ENCODE measurements at regions not wholly inside any gene's neighbourhood (a gene's known extent, or its start where the extent isn't known, plus 50 kb on each side); places are given as distances from the start of the nearest gene placed in this dataset.
"Not testable (repeated sequence)": the region's sequence is repeated elsewhere in the genome, so short reads cannot be mapped to it uniquely, and the experiment has no call there.

DNA sequence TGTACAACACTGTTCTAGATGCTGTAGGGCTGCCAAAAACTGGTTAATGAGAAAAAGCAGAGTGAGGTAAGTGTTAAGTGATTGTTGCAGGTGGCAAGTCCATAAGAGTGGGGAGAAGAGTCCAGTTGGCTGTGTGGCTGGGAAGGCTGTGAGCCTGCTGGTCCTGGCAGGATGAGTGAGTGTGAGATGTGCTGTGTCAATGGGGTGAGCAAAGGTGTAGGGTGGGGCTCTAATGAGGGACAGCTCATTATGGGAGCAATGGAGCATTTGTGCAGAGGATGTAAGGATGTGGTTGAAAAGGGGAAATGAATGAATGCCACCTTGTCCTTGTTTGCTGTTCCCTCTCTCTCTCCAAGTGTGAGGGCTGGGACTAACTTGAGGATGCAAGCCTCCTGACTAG lies 145.3 kb upstream of the ROPN1 start:
- DNase-seq (ENCODE audit: low read depth in 2 of 2), result no peak

DNA sequence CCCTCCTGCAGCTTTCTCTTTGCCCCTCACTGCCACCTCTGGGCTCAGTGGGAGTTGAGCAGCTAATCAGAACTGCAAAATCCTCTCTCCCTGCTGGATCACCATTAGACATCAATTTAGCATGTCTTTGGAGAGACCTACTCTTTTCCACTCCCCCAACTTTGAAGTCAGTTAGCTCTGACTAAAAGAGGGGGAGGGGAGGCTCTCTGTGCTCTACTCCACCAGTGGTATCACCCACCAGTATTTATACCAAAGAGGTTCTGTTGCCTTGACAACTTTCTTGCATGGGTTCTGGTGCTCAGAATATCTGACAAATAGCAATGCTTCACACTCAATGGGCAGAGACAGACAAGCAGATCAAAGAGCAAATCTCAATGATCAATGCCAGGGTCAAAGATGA lies 146.2 kb upstream of the ROPN1 start:
- no peak for DNase-seq (ENCODE audit: low read depth in 2 of 2)

DNA sequence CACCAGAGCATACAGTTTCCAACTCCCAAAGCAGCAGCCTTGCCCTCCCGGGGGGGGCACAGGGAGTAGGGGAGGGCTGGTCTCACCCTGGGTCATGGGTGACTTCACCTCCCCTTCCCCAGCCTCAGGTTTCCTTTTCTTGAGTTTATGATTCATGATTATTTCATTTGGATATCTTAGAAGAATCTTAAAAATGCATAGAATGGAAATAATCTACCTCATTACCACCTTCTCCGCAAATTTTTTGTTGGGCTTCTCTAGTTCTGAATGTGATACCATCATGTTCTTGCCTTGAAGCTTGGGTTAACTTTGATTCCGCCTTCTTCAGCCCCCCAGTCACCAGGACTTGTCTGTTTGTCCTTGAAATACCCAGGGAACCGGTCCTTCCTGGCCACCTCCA lies 148.8 kb upstream of the ROPN1 start:
- DNase-seq (ENCODE audit: low read depth in 2 of 2), result no peak

DNA sequence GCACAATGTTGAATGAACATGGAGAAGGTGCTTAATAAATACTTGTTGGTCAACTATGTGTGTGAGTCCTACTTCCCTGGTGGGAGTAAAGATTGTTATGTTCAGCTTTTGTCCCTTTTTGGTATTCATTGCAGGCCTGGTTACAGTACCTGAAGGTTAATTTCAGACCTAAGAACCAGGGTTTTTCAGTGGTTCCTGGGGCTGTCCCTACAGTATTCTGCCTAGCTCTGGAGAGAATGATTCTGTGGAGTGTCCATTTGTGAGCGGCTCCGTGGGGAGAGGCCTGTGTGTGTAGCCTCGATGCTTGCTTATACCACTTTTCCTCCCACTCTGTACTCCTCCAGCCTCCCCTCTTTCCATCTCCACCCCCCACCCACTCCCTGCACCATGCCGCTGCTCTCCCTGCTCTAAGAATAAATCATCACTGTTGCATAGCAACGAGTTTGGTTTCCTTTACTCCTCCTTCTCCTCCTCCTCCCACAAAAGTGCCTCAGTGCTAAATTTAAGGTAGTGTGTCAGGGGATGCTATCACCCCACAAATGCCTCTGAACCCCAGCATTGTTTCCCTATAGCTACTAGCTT lies 150.6 kb upstream of the ROPN1 start:
- no peak for DNase-seq (ENCODE audit: low read depth in 2 of 2)

DNA sequence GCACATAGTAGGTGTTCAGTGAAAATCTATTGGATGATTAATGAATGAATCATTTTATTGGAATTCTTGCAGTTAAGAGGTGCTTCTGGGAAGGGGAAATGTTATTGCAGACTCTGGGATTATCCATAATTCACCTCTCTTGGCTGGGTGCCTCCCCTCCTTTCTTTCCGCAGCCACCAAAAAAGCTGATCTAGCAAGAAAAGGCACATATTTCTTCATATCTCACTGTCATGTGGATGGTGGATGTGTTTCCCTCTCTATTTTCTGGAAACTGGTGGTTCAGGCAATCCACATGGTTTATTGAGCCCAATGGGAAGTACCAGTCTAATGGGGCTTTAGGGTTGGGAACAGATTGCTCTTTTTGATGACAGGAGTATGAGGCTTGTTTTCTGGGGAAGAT lies 151.1 kb upstream of the ROPN1 start:
- no peak for DNase-seq (ENCODE audit: low read depth in 2 of 2)

DNA sequence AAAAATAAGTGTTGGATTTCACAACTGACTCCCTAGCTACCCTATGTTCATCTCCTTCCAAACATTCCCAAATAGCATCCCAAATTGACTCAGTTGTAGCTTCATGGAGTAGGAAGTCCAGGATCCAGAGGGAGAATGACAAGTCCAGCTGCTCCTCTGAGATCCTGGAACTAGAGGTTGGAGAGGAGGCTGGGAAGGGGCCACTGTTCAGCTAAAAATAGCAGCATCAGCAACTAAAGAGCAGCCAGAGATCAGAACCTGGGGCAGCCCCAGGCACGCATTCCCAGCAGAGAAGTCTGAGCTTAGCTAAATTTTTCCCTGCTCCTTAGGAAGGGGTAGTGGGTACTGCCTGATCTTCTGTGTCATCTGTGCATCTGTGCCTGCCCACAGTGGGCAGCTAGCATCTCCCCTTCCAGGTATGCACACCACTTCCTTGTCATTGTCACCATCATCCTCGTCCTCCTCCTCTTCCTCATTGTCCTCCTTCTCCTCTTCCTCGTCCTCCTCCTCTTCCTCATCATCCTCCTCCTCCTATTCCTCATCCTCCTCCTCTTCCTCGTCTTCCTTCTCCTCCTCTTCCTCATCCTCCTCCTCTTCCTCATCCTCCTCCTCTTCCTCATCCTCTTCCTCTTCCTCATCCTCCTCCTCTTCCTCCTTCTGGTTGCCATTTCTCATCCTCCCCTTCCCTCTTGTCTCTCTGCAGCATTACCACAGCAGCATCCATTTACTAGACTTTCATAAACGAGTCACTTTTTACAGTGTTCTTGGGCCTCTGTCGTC lies 152.3 kb upstream of the ROPN1 start:
- no peak for DNase-seq (ENCODE audit: low read depth in 2 of 2)

DNA sequence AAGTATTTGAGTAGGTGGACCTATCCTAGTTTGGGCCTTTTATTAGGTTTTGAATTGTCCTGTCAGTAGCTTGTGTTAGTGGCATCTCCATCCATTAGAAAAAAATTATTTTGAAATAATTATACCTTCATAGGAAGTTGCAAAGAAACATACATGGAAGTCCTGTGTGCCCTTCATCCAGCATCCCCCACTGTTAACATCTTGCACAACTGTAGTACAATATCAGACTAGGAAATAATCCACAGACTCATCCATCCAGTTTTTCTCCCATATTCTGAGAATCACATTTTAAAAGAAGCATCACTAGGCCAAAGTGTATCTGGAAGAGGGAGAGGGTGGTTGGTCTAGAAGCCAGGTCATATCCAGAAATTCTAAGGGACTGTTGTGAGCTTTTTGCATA lies 155.5 kb upstream of the ROPN1 start:
- DNase-seq (ENCODE audit: low read depth in 2 of 2), result no peak

DNA sequence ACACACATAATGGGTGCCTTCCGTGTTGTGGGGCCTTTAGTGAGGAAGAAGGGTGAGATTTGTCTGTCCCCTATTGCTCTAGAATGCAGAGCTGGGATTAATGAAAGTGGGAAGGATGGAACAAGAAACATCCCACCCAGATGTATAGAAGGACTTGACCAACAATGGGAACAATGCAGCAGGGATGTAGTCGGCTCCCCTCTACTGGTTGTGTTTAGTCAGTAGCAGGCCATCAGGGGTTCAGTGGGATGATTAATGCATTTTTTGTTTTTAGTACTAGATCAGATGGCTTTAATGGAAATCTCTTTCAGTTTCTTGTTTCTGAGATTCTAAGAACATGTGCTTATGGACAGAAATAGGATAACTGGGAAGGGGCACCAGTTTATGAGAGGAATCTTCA lies 156.0 kb upstream of the ROPN1 start:
- no peak for DNase-seq (ENCODE audit: low read depth in 2 of 2)

DNA sequence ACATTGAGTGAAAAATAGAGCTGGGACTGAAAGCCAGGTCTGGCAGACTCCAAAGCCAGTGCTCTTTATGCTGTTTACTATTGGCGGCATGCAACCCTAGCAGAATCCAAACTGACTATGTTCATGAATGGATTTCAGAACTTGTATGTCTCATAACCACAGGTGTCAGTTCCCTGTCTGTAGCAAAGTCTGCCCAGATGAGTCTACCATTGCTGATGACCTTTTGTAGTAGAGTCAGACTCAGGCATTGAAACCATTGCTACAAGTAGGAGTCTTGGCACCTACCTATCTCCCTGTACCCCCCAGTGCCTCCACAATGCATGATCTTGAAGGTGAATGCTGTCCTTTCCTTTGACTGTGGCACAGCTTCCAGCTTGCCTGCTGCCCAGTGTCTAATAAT lies 157.2 kb upstream of the ROPN1 start:
- DNase-seq (ENCODE audit: low read depth in 2 of 2), result no peak

DNA sequence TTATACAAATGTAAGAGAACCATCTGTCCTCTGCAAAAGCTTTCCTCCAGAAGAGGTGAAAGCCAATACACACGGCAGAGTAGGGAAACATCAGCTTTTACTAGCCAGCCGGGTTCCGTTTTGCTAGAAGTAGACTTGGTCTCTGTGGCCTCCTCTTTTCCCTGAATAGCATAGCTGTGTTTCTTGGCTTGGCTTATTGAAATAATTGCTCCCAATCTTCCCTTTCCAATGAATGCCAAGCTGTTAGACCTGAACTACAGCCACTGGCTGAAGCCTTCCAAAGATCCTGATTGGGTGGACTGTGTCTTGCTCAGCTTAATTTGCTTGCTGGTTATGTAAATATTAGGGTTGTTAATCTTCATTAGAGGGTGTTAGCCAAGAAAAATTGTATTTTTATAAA lies 157.8 kb upstream of the ROPN1 start:
- no peak for DNase-seq (ENCODE audit: low read depth in 2 of 2)

DNA sequence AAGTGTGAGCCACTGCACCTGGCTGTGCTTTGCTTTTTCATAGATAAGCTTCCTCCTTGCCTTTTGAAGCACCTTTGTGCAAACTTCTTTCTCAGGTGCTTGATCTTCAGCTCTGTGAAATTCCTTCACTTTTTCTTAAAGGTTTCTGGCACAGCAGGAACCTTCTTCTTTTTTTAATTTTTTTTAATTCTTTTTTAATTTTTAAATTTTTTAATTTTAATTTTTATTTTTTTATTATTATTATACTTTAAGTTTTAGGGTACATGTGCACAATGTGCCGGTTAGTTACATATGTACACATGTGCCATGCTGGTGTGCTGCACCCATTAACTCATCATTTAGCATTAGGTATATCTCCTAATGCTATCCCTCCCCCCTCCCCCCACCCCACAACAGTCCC lies 161.0 kb upstream of the ROPN1 start:
- not testable (repeated sequence) for DNase-seq (ENCODE audit: low read depth in 2 of 2)

DNA sequence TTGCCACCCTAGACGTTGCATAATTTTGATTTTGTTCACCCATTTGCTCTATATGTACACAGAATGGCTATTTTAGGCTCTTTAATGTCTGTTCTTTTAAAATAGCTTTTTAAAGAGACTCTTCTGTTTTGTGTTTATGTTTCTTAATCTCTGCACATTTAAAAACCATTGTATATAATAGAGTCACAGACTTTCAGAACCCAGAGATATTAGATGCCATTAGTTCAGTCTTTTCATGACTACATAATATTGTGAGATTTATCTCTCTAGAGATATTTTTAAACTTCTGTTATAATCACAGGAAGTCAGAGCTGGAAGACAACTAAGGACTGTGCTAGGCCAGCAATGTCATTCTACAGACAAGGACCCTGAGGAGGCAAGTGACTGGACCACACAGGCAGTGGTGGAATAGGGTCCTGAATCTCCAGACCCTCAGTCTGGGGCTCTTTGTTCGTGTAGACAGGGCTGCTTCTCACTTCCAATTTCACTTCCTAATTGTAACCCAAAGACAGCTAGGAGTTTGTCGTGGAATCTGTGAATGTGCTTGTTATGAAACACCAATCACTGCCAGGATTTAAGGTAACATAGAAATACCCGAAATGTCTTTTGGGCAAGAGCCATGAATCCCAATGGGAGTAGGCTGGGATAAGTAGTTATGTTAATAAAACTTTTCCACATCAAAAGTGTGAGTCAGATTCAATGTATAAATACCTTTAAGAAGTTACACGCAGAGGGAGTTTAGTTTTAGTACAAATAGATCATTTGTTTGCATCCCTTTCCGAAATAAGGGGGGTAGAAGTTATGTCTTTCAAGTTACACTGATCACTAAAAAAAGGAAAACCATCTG lies 165.2 kb upstream of the ROPN1 start:
- no peak for DNase-seq (ENCODE audit: low read depth in 2 of 2)

DNA sequence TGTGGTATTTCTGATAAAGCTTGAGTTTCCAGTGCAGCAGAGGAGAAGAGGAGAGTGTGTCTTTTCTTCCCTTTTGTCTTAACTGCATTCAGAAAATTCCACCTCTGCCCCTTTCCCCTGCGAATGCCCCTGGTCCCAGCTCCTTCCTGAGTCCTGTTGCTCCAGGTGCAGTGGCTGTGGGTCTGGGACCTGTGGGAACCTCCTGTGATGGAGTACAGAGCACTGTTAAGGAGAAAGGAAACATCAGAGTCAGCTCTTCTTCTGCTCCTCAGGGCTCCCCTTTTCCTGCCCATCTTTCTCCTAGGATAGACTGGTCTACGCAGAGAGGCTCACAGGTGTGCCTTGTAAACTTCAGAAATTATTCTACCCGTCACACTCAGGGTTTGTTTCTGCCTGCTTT lies 165.8 kb upstream of the ROPN1 start:
- no peak for DNase-seq (ENCODE audit: low read depth in 2 of 2)

DNA sequence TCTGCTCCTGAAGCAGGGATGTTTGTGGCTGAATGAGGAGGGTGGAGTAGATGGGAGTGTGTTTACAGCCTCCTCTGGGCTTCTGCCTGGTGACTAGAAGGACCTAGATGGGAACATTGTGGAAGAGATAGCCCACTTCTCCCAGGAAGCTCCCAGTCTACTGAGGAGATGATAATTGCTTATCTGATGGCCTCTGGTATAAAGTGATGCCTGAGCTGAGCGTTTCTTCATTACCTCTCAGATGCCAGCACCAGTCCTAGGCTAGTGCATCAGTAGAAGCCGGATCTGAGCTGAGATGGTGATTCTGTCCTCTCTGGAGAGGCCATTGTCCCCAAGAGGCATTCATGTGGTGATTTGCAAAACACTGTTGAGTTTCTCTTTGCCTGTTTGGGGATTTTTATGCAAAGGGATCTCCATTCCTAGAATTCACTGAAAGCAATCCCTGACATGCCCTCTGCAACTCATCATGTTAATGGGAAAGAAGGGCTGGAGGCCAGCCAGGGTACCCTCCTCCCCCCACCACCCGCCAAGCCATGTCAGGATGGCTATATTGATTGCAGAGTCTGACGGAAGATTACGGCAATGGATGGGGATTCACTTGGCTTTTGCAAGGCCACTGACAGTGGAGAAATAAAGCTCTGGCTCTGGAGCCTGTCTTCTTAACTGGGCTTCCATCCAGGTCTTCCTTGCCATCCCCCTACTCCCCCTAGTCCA lies 166.4 kb upstream of the ROPN1 start:
- DNase-seq (ENCODE audit: low read depth in 2 of 2), result no peak

DNA sequence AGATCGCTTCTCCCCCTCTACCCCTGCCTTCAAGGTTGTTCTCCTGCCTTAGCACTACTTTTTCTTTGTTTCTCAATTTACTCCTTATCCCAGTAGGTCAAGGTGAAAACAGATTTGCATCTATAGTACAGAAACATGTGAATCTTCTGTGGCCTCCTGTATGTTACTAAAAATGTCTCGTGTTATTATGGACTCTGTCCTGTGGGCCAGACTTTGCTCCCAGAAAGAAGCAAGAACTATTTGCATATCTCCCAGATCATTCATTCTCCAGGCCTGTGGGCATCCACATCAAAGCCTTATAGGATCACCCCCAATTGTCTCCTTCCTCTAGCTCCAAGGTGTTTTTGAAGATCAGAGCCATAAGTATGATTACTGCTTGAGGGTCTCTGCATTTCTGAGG lies 169.5 kb upstream of the ROPN1 start:
- DNase-seq (ENCODE audit: low read depth in 2 of 2), result no peak

DNA sequence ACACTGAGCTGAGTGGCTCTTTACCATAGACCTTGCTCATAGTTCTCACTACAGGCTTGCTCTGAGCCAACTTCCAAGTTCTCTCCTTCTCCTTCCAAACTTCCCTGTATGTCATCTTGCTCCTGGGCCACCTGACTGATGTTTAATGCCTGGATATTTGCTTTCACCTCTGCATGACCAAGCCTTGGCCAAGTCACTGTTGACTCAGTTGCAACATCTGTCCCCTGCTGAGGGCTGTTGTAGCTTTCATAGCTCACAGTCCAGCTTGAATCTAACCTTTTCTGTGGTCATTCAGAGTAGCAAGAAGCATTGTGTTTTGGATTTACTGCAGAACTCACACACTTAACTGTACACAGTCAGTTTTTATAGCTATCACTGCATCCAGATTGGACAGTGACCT lies 171.8 kb upstream of the ROPN1 start:
- no peak for DNase-seq (ENCODE audit: low read depth in 2 of 2)

DNA sequence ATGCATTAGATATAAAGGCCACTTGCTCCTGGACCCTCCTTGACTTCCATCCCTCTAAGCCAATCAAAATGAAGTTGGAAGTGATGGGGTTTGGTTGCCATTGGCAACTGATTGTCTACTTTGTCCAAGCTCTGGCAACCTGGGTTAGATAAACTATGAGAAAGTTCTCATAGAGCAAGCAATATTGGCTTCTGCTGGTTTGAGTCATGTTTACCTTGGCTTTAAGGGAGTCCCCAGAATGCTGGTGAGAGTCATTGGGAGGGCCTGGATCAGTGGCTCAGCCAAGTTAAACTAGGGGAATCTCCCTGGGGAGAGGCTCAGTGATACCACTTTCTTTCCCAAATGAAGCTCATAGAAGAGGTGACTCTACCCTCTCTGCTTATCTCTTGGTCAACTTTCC lies 176.3 kb upstream of the ROPN1 start:
- DNase-seq (ENCODE audit: low read depth in 2 of 2), result no peak

DNA sequence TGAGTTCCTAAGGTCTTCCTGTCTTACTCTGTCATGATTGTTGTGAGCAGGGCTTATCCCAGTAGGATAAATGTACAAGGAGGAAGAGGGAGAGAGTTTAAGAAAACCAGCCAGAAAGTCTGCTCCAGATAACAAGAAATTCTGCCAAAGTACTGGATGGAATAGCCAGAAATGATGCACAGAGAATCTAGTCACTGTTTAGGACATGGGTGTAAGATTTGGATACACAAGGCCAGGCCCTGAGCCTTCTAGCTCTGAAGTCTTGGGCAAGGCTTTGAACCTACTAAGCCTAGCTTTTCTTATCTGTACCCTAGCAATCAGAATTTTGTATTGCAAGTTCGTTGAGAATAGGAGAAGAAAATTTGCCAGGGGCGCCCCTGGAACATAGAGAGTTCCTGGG lies 180.4 kb upstream of the ROPN1 start:
- no peak for DNase-seq (ENCODE audit: low read depth in 2 of 2)

DNA sequence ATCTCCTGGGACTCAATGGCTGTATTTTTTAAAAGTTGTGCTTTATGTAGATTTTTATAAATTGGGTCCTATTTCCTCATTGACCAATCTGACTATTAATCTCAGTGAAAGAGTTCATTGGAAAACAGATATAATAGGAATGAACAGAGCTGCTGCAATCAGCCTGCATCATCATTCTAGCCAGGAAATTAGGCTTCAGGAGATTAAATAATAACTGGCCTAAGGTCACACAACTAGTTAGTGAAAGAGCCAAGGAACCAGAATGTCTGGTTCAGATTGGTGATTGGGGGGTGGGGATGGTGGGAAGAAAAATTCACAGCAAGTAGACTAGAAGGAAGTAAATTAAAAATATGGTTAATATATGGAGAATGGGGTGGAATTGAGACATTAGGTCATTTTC lies 180.9 kb upstream of the ROPN1 start:
- no peak for DNase-seq (ENCODE audit: low read depth in 2 of 2)

DNA sequence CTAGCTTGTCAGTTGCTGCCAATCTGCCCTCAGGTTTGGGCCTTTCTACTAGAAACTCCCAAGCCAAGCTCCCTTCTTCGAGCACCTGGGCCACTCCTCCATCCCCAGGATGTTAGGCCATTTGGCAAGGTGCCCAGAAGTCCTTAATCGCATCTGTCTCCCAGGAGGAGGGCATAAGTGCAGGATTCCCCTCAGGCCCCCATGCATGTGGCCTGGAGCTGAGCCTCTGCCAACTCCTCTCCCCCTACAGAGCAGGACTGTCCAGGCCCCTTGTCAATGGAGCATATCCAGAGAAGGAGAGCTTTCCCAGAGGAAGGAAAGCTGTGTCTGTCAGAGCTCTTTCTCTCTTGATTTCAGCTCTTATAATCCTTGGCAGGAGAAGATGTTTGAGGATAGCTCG lies 182.6 kb upstream of the ROPN1 start:
- no peak for DNase-seq (ENCODE audit: low read depth in 2 of 2)

DNA sequence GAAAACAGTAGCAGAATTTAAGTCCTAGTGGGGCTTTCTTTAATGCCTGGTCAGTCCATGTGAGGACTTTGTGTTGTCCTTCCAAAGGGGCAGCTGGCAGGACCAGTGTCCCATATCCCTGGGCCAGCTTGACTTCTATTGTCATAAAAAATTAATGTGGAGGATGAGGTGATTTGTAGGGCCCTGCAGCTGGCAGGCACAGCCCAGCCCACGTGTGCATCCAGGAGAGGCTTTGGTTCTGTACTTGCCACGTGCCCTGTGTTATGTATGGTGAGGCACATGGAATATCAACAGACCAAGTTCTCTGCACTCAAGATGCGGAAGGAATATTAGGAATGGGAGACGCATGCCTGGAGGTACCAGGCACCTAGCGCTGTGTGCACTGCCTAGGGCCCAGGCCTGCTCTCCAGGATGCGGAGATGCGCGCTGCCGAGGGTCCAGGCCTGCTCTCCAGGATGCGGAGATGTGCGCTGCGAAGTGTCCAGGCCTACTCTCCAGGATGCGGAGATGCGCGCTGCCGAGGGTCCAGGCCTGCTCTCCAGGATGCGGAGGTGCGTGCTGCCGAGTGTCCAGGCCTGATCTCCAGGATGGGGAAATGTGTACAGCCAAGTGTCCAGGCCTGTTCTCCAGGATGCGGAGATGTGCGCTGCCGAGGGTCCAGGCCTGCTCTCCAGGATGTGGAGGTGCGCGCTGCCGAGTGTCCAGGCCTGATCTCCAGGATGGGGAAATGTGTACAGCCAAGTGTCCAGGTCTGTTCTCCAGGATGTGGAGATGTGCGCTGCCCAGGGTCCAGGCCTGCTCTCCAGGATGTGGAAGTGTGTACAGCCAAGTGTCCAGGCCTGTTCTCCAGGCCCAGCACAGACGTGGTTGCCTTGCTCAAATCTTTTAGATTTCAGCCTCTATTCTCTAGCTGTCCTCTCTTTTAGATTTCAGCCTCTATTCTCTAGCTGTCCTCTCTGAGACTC lies 183.3 kb upstream of the ROPN1 start:
- no peak for DNase-seq (ENCODE audit: low read depth in 2 of 2)

Measured in stimulated activated CD4-positive, alpha-beta T cell treated with anti-CD3 and anti-CD28 coated beads, Interleukin-4, amount 100 ng/mL, for 48 hours (primary cell).